EL (cell line): ENCODE measurements at regions not wholly inside any gene's neighbourhood (a gene's known extent, or its start where the extent isn't known, plus 50 kb on each side); places are given as distances from the start of the nearest gene placed in this dataset.
"Not testable (repeated sequence)": the region's sequence is repeated elsewhere in the genome, so short reads cannot be mapped to it uniquely, and the experiment has no call there.

Experiments used
- DNase-seq: peaks from one replicate; pipeline ENCODE4 v3.0.0-alpha.2; 2016

DNA sequence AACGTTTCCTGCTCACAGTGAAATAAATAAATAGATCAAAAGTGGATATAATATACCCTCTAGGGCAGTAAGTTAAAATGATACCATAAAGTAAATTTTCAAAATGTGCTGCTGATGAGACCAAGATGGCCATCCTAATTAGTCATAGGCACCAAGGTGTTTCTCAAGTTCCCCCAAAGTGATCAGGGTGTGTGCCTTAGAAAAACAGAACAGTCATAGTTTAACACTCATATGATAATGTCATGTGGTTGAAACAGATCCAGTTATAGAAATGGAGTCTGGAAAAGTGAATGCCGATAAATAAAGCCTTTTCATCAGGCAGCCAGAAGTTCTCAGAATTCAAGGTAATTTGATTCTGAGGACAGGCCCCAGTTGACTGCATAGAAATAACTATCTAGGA is 161.5 kb upstream of the CDKN2B start:
- no peak for DNase-seq

DNA sequence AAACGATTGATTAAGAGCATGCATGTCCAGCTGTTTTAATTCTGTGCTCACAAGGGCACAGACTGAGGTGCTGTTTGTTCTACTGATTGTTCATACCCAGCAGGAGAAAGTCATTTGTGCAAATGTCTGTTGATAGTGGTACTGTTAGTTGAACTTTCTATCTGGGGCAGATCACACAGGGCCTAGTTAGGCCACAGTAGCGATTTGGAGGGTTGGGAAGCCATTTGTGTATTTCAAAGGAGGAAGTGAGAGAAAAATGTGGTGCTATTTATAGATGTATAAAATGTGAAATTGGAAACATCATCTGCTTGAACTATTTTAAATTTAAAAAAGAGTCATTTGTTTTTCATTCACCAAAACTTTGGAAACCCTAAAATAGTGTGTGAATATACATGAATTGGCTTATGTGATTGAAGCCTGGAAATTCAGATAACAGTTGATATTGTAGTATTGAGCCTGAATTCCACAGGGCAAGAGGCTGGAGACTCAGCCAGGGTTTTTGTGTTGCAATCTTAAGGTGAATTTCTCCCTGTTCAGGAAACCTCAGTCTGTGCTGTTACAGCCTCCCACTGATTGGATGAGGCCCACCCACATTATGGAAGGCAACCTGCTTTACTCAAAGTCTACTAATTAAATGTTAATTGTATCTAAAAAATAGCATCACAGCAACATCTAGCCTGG is 162.0 kb upstream of the CDKN2B start:
- DNase-seq: no peak

DNA sequence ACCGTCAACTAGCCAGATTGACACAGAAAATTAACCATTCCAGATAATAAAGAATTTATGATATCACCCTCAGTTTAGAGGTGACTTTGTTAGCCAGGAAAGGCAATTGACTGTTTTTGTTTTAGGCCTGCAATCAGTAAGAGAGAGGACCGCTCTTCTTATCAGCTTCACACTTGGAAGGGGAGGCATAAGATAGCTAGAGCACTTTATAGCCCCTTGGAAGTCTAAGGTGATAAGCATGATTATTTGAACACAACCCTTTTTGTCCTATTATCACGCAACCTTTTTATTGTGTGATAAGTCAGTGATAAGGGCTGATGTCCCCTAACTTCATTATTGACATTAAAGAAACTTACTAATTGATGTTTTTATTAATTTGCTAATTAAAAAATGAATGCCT is 162.6 kb upstream of the CDKN2B start:
- DNase-seq: no peak

DNA sequence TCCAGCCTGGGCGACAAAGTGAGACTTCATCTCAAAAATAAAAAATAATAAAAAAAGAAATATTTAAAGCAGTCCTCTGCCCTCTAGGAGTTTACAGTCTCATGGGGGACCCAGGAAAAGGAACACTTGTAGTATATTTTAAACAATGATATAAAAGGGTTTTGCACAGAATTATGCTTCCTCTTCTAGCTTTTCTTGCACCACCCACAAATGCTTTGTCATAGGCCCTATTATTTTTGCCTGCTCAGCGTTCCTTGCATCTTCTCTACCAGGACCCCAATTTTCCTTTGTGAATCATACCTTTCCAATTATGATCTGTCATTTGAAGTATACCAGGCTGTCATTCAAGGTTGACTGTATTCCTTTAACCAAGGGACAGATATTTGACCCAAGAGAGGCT is 164.8 kb upstream of the CDKN2B start:
- no peak for DNase-seq

DNA sequence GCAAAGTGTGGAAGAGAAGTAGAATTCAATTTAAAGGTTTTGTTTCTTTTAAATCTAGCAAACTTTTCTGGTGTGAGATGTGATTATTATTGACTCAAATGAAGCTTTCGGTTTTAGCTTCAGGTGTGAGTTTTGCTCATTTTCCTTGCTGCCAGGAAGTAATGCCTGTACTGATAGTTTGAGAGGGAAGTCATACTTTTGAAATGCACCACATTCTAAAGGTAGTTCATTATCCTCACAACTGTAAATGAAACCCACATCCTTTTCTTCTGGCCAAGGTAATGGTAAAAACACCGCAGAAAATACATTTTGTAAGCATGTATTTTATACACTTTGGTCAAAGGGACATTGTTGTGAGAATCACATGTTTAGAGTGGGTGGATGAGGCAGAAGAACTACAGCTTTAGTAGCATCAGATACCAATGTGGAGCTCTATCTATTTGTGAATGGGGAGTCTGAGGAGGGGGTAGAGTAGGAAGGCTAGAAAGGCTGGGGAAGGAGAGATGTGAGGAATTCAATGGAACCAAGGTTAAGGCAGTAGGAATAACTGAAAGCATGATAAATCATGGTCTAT is 167.0 kb upstream of the CDKN2B start:
- DNase-seq: no peak

GRCh38 chr9:22181021-22181420 is 171.9 kb upstream of the CDKN2B start:
- DNase-seq: not testable (repeated sequence)

GRCh38 chr9:22189471-22189870 is 180.4 kb upstream of the CDKN2B start:
- no peak for DNase-seq

DNA sequence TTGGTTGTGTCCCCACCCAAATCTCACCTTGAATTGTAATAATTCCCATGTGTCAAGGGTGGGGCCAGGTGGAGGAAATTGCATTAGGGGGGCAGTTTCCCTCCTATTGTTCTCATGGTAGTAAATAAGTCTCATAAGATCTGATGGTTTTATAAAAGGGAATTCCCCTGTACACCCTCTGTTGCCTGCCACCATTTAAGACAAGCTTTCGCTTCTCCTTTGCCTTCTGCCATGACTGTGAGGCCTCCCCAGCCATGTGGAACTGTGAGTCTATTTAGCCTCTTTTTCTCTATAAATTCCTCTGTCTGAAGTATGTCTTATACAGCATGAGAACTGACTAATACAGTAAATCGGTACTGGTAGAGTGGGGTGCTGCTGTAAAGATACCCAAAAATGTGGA is 187.9 kb upstream of the CDKN2B start:
- DNase-seq: not testable (repeated sequence)

DNA sequence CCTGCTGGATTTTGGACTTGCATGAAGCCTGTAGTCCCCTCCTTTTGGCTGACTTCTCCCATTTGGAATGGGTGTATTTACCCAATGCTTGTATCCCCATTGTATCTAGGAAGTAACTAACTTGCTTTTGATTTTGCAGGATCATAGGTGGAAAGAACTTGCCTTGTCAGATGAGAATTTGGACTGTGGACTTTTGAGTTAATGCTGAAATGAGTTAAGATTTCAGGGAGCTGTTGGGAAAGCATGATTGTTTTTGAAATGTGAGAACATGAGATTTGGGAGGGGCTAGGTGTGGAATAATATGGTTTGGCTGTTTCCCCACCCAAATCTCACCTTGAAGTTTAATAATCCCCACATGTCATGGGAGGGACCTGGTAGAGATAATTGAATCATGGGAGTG is 189.6 kb upstream of the CDKN2B start:
- no peak for DNase-seq

GRCh38 chr9:22201256-22201655 is 192.2 kb upstream of the CDKN2B start:
- no peak for DNase-seq

DNA sequence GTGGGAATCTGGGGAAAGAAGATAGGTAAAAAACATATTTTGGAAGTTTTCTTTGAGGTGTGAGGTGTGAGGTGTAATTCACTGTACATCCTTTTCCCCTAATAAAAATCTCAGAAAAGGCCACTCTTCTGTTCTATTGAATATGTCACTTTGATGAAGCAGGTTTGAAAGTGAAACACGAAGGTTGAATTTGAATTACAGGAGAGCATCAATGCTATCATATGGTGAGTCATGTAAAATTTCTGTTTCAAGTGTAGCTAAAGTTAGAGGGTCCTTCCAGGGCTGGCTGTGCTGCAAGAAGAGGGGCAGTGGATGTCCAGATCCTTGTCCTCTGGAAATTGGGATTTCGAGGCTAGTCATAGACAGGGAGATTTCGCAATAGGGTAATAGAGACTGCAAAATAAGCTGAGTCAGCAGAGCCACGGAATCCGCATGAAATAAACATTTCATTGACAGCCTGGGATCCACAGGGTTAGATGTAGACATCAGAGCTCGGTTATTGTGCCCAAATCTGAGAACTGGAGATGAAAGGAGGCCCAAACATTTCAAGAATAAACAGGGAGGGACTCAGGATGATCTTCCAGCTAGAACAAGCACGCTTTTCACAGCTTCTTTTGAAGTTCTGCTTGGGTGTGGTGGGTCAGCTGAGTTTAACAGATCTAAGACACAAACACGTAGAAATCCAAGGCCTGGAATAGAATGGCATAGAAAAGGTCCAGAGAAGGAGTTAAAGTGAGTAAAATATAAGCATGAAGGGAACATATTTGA is 194.4 kb upstream of the CDKN2B start:
- DNase-seq: no peak

DNA sequence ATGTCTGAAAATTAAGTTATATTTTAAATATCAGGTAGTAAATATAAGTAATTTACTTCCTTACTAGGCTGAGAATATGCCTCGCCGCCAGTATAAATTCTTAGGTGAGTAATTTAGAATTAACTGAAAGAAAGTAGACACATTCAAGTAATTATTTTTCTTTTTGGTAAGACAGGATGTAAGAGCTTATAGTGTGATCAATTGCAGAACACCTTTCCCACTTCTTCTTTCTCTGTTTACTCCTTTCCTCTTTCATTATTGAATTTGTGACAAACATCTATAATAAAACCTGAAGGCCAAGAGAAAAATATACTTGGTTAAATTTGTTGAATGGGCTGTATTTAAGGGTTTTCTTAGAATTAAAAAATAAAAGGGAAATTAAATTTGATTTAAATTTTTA is 195.1 kb upstream of the CDKN2B start:
- no peak for DNase-seq

DNA sequence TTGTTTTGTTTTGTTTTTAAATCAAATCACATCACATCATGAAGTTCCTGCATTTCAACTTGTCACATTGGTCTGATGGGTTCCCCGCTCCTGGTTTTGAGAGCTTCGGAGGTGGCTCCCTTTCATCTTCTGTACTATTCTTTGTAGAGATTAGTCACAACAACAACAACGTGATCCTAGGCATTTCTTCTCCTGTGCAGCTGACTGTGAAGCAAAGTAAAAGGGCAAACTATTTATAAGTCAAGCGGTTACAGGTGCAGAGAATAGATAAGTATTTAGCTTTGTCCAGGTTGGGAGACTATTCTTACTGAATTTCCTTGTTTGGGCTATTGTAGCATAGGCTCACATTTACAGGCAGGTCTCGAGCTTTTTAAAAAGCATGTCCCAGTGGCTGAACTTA is 197.7 kb upstream of the CDKN2B start:
- DNase-seq: no peak

DNA sequence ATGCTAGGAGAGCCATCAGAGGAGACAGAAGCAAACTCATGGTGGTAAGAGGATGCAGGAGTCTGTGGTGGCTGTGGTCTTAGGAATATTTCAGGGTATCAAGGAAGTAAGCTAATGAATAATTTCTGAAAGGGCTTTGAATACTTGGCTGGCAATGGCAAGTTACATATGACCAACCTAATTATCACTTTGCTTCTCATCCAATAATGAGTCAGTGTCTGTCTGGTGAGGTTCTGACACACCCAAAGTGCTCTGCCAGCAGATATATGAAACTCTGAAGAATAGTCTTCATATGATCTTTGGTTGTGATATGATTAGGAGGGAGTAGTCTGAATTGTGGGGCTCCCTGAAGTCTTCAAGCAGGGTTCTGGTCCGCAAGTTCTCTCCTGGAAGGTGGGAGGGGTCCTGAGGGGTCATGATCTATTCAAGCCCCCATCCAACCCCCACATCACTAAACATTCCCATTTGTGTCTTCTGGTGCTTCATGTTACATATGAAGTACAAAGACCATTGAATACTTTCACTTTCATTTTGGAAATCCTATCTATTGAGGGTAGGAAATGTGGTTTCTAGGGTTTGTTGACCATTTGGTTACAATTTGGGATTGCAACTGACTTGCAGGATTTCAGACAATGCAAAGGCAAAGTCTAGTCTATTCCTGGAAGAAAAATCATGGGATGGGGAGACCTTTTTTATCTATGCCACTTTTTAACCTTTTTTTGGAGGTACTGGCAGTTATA is 199.9 kb upstream of the CDKN2B start:
- peak; percentile 41 for DNase-seq

DNA sequence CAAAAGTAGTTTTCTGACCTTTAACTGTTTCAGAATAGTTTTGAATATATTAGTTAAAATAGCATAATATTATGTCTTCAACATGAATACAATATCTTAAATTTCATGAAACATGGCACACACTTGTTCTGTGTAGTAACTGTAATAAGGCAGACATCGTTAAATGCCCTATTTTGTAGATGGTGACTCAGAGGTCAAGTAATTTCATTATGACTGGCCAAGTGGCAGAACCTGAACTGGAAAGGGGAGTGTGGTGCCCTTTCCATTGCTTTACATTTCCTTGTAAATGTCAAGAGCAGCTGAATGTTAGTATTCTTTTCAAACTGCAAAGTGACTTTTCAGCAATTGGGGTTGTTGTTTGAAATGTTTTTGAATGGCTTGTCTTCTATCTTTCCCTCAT is 201.2 kb upstream of the CDKN2B start:
- peak; percentile 59 for DNase-seq

DNA sequence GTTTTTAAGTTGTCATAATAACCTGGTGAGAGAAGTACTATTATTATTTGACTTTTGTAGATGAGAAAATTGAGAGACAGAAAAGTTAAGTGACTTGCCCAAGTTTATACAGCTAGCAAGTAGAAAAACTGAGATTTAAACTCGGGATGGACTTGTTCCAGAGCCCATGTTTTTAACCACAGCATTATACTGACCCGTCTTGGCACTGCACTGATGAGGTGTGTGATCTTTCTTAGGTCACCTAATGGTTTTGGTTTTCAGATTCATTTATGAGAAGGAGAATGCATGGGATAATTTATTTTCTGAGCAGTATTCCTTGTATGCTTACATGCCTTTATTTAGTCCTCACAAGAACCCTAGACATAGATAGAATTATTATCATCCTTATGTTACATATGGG is 201.8 kb upstream of the CDKN2B start:
- no peak for DNase-seq

DNA sequence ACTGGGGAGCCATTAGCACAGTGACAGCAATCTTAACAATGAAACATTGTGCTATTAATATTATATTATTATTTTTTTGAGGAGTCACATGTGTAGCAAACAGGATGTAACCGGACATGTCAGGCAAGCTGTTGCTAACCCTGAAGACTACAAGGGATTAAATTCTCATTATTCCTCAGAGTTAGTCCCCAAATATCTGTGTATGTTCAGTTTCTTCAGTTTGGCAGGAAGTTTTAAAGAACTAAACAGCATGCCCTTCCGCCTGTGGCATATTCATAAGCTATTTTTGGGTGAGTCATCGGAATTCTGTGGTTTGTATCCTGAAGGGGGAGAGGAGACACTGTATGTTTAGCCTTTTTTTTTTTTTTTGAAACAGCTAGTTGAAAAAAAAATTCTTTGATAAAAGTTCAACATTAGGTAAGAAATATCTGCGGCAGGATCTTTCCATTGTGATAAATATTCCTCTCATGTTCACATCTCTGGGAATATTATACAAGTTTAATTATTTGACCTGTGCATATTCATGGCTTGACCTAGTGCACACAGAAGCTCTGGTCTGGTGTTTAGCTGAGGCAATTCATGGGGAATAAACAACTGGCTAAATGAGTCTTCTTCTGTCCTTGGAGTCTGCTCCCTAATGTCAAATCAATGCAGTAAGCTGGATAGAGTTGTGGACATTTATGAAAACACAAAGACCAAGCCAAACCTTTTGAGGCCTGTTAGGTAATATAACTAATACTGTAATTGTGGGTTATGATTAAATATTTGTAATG is 202.7 kb upstream of the CDKN2B start:
- peak; percentile 97 for DNase-seq

GRCh38 chr9:22214021-22214420 is 204.9 kb upstream of the CDKN2B start:
- DNase-seq: no peak

DNA sequence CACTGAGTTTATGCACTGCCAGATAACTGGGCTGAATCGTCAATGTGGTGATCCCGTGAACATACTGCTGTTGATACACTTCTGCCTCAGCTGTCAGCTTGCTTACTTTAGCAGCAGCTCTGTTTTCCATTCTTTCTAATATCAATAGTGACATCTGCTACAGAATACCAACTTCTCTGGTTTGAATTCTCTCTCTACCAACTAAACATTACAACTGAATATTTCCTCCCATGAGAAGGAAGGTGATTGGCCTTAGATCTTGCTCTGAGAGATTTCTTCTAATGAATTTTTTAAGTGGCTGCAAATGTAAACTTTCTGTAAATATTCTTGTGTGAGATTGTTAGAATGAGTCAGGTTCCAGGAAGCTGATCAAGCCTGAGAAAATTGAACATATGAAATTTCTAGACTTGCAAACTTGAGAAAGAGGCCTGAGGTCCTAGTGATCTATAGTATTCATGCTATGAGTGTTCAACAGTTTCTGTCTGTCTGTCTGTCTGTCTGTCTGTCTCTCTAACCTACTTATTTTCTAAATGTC is 205.5 kb upstream of the CDKN2B start:
- DNase-seq: peak; percentile 51

GRCh38 chr9:22215521-22215920 is 206.4 kb upstream of the CDKN2B start:
- DNase-seq: no peak

DNA sequence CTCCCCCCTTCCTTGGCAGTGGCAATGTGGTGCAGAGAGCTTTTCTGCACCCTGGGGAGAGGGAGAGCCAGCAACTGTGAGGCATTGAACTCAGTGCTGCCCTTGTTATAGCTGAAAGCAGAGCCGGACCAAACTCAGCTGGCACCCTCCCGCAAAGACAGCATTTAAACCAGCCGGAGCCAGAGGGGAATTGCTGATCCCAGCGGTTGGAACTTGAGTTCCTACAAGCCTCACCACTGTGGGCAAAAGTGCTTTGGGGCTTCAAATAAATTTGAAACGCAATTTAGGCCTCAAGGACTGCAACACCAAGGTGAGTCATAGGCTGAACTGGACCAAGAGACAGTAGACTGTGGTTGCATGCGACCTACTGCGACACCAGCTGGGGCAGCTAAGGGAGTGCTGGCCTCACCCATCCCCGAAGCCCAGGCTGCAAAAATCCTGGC is 207.6 kb upstream of the CDKN2B start:
- DNase-seq: peak; percentile 85

DNA sequence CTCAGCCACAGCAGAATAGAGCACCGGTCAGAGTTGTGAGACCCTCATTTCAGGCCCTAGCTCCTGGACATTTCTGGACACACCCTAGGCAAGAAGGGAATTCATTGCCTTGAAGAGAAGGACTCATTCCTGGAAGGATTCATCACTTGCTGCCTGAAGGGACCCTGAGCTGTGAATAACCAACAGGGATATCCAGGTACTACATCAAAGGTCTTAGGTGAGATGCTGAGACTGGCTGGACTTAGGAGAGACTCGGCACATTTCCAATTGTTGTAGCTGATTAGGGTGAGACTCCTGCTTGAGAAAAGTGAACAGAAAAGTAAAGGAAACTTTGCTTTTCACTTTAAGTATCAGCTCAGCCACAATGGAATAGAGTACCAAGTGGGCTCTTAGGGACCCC is 208.1 kb upstream of the CDKN2B start:
- no peak for DNase-seq
